CD4-positive, alpha-beta T cell (primary cell): ENCODE measurements at regions not wholly inside any gene's neighbourhood (a gene's known extent, or its start where the extent isn't known, plus 50 kb on each side); places are given as distances from the start of the nearest gene placed in this dataset.

Experiments
- ATAC-seq: fragments of 200-7000 bp; cut with Tn5 transposase; one replicate; pipeline ENCODE4 v1.10.0; 2022; ENCODE audit warnings: mild to moderate bottlenecking; ENCODE audit not compliant: poor library complexity
- CTCF ChIA-PET: fragments of 350-600 bp; sonication (Branson Sonifier 250); formaldehyde crosslinking; loops from one replicate; lab custom pipeline; 2021; ENCODE audit warnings: antibody characterized with exemption, inconsistent platforms; lab: Charles Lee
- POLR2A ChIA-PET: fragments of 350-600 bp; sonication (Branson Sonifier 250); formaldehyde crosslinking; loops from one replicate; lab custom pipeline; 2021; ENCODE audit warnings: antibody characterized with exemption, inconsistent platforms; lab: Charles Lee
- DNase-seq, 14 experiments: peaks; one replicate each; pipeline ENCODE4 v3.0.0-alpha.2; 2013 to 2020; ENCODE audit warnings: mixed read lengths in 2 of 14
- H3K27ac ChIP-seq, 2 donors: one replicate each; pipeline versions ENCODE4 v1.5.1 to v1.7.0; 2013; ENCODE audit warnings: low read length in 2 of 2, low read depth in 1 of 2, mild to moderate bottlenecking in 1 of 2
- H3K27me3 ChIP-seq, 2 experiments: 1 replicate in 1 of 2; 2 replicates in 1 of 2; pipeline versions ENCODE4 v1.6.1 to v1.7.0; 2013; ENCODE audit warnings: low read length in 2 of 2, control low read depth in 1 of 2, mild to moderate bottlenecking in 1 of 2, moderate library complexity in 1 of 2; ENCODE audit not compliant: insufficient read depth in 2 of 2, control insufficient read depth in 1 of 2
- H3K36me3 ChIP-seq: one replicate; pipeline ENCODE4 v1.6.1; 2013; ENCODE audit warnings: low read length, control low read depth; ENCODE audit not compliant: insufficient read depth
- H3K4me1 ChIP-seq: one replicate; pipeline ENCODE4 v1.6.1; 2013; ENCODE audit warnings: low read length, control low read depth; ENCODE audit not compliant: insufficient read depth
- H3K4me3 ChIP-seq: one replicate; pipeline ENCODE4 v1.5.1; 2013; ENCODE audit warnings: mild to moderate bottlenecking, low read length, moderate library complexity
- H3K9me3 ChIP-seq, 2 experiments: 1 replicate in 1 of 2; 2 replicates in 1 of 2; pipeline versions ENCODE4 v1.6.1 to v1.7.0; 2013; ENCODE audit warnings: low read length in 2 of 2, mild to moderate bottlenecking in 2 of 2, control low read depth in 1 of 2, moderate library complexity in 1 of 2; ENCODE audit not compliant: control insufficient read depth in 1 of 2, insufficient read depth in 1 of 2
- H3K27ac Mint-ChIP-seq: one replicate; pipeline ENCODE4 v1.8.0; 2020; ENCODE audit warnings: mixed read lengths
- H3K27me3 Mint-ChIP-seq: one replicate; pipeline ENCODE4 v1.8.0; 2021; ENCODE audit warnings: mixed read lengths
- H3K36me3 Mint-ChIP-seq: one replicate; pipeline ENCODE4 v1.8.0; 2021; ENCODE audit warnings: low read depth, mixed read lengths
- H3K4me1 Mint-ChIP-seq: one replicate; pipeline ENCODE4 v1.8.0; 2021; ENCODE audit warnings: low read depth, mixed read lengths
- H3K4me3 Mint-ChIP-seq: one replicate; pipeline ENCODE4 v1.8.0; 2020; ENCODE audit warnings: mild to moderate bottlenecking, mixed read lengths
- H3K9me3 Mint-ChIP-seq: one replicate; pipeline ENCODE4 v1.8.0; 2020; ENCODE audit warnings: mixed read lengths
- CTCF ChIP-seq: fragments of 200-600 bp; IDR thresholded peaks from one replicate; pipeline ENCODE4 v1.8.0; 2022; ENCODE audit warnings: antibody characterized with exemption, mild to moderate bottlenecking
- intact Hi-C, 2 experiments: fragments of 100-400 bp; cut with DNase I in 1 of 2; cut with micrococcal nuclease in 1 of 2; formaldehyde crosslinking; loops; one replicate each; pipeline versions ENCODE4 v1.15.1 to v1.9.0; 2023 to 2025; cut with DNase I, micrococcal nuclease

GRCh38 chrX:129239371-129239770, 283.9 kb downstream of the SMARCA1 start:
- ChIA-PET POLR2A (no interaction called here), CTCF (no interaction called here)
- Histone ChIP-seq H3K9me3 (no peaks in the 10 kb centered on the region), H3K4me1 (no peaks in the 10 kb centered on the region), H3K27me3 (no peaks in the 10 kb centered on the region), H3K4me3 (no peak overlapping the region), H3K36me3 (no peaks in the 10 kb centered on the region), H3K27ac (no peak overlapping the region)
- ATAC-seq, result no peak
- Mint-ChIP-seq H3K9me3 (no peaks in the 10 kb centered on the region), H3K27me3 (no peaks in the 10 kb centered on the region), H3K27ac (no peak overlapping the region), H3K4me1 (no peaks in the 10 kb centered on the region), H3K36me3 (no peaks in the 10 kb centered on the region), H3K4me3 (no peak overlapping the region)
- no peak for DNase-seq
- no peak for TF ChIP-seq CTCF
- intact Hi-C loops, result no loop called here

- Mint-ChIP-seq H3K9me3 (no peaks in the 10 kb centered on the region), H3K4me3 (no peak overlapping the region), H3K4me1 (no peaks in the 10 kb centered on the region), H3K36me3 (no peaks in the 10 kb centered on the region), H3K27ac (no peak overlapping the region), H3K27me3 (peaks cover 5% of the 10 kb centered on the region)
- Histone ChIP-seq H3K27me3 (no peaks in the 10 kb centered on the region), H3K4me3 (no peak overlapping the region), H3K27ac (no peak overlapping the region), H3K9me3 (no peaks in the 10 kb centered on the region), H3K4me1 (no peaks in the 10 kb centered on the region), H3K36me3 (no peaks in the 10 kb centered on the region)
- intact Hi-C loops, result no loop called here
- TF ChIP-seq CTCF, result no peak
- DNase-seq (no peak), ATAC-seq (no peak)
- CTCF ChIA-PET, result no interaction called here
- POLR2A ChIA-PET, result no interaction called here
Observed at GRCh38 chrX:129238011-129238410, 285.3 kb downstream of the SMARCA1 start.

GRCh38 chrX:129235903-129236302, 287.4 kb downstream of the SMARCA1 start:
- no peak overlapping the region for H3K4me3 ChIP-seq
- ATAC-seq, result no peak
- peaks cover 5% of the 10 kb centered on the region for H3K27me3 Mint-ChIP-seq
- no peak for TF ChIP-seq CTCF
- ChIA-PET POLR2A (no interaction called here), CTCF (no interaction called here)
- H3K9me3 ChIP-seq, result no peaks in the 10 kb centered on the region
- no peaks in the 10 kb centered on the region for H3K9me3 Mint-ChIP-seq
- H3K4me1 Mint-ChIP-seq, result no peaks in the 10 kb centered on the region
- H3K4me1 ChIP-seq, result no peaks in the 10 kb centered on the region
- intact Hi-C loops, result no loop called here
- no peak overlapping the region for H3K4me3 Mint-ChIP-seq
- no peaks in the 10 kb centered on the region for H3K36me3 Mint-ChIP-seq
- no peak overlapping the region for H3K27ac ChIP-seq
- H3K27me3 ChIP-seq, result no peaks in the 10 kb centered on the region
- no peak overlapping the region for H3K27ac Mint-ChIP-seq
- no peaks in the 10 kb centered on the region for H3K36me3 ChIP-seq
- no peak for DNase-seq
